NCI-H2029 (cell line): ENCODE measurements at regions not wholly inside any gene's neighbourhood (a gene's known extent, or its start where the extent isn't known, plus 50 kb on each side); places are given as distances from the start of the nearest gene placed in this dataset.
"Not testable (repeated sequence)": the region's sequence is repeated elsewhere in the genome, so short reads cannot be mapped to it uniquely, and the experiment has no call there.

ENCODE experiments used
- DNase-seq: peaks from one replicate; lab custom pipeline; 2025; lab: John Stamatoyannopoulos, UW

DNA sequence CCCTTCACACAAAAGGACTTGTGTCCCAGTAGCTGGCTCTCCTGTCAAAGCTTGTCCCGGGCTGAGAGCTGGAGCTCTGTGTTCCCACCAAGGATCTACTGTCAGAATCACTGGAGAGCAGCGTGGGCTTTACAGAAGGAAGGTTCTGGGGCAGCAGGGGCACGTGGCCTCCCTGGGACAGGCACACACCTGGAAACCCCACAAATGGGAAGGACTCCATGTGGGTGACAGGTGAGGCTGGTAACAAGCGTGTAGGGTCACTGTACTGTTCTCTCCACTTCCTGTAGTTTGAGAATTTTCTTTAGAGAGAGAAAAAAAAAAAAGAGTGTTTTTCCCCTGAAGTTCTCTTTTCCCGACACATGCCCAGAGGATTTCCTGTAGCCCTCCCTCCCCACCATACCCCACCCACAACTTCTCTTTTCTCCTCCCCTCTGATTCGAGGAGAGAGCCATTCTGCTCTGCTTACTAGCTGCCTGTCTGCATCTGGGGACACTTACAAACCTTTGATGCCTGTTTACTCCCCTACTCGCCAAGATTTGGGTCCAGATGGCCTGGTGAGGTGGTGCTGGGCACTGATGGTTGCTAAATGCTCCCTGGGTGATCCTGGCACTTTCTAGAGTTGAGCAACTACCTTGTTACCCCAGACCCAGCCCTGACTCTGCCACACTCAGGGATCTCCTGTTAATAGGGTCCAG is 84.1 kb upstream of the SIRPA start:
- DNase-seq: no peak

DNA sequence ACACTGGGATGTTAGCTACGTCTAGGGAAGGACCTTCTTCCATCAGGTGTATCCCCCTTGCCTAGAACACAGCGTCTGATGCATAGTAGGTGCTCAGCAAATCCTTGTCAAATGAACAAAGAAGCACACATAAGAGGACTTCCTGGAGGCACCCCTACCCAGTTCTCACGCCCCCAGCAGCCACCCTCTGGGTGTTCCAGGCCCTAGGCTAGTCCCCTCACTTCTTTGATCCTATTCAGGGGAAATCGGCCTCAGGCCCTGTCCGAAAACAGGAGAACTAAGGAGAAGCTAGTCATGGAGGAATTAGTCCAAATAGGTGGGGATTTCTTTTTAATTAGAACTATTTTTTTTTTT is 84.7 kb upstream of the SIRPA start:
- DNase-seq: no peak

DNA sequence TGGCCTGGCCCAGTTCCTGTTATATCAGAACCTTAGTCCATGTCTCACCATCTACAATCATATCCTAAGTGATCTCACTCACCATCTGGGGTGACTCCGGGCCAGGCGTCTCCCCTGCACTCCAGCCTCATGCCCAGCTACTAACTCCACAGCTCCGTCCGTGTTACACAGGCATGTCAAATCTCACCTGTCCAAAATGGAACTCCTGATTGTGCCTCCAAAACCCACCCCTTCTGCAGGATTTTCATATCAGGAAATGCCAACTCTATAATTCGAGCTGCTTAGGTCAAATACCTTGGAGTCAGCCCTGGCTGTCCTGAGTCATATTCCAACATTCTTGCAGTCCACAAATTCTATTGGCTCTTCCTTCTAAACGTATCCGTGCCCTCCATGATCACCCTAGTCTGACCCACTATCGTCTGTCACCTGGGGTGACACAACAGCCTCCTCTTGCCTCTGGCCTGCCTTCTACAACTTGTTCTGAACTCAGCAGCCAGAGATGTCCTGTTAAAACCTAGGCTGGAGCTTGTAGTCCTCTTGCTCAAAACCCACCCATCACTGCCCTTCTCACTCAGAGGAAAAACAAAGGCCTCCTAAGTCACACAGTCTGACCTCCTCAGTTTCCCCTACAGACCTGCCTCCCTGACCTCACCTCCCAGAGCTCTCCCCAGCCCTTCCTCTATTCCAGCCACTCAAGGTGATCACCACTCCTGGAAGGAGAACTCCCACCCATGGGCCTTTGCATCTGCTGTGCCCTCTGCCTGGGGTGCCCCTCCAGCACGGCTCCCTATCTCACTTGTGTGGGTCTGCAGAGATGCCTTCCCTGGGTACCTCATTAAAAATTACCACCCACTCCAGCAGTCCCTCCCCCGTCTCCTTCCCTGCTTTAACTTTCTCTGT is 85.3 kb upstream of the SIRPA start:
- DNase-seq: no peak

DNA sequence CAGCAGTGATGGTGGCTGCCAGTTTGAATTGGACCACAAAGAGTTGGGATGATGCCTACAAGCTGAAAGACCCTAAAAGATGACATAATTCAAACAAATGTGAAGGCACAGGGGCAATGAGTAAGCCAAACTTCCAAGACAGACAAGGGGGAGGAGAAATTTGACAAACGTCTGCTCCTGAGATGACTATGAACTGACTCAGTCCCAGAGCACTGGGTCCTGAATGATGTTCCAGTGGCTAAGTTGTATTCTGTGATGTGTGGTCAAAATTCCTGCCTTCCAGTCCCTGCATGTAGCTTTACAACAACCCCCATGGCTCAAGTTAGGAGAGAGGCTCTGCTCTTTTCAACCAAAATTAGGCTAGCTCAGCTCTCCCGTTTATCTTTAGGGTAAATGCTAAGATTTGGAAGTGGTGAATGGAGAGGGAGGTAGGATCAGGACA is 86.1 kb upstream of the SIRPA start:
- DNase-seq: no peak

DNA sequence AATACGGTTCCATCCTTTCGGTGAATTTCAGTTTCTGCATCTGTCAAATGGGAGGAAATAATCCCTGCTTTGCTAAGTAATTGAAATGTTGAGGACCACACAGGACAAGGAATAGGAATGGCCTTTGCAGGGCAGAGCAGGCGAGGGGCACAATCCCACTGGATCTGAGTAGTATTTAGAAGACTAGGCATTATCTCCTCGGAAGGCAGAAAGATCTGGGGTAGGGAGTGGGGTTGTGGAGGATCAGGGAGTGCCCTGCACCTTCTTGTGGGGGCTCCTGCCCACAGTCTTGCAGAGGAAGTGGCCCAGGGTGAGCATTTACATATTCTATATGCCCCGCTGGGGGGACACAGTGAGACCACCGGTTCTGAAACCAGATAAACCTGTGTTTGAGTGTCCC is 87.1 kb upstream of the SIRPA start:
- DNase-seq: no peak

DNA sequence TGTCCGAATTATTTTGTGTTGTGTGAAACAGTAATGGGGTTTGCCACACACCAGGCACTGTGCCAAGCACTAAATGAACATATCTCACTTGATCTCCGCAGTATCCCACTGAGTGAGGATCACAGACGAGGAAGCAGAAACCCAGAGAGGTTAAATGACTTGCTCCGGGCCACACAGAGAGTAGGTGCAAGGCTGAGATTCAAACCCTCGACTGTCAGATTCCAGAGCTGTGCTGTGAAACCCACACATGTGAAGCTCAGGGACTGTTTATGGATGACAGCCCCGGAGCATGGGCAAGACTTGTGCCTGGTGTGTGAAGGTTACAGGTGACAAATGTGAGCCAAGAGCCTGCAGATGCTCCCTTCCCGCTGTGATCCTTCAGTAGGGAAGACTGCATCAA is 87.8 kb upstream of the SIRPA start:
- DNase-seq: no peak

- DNase-seq: no peak
Measured at GRCh38 chr20:1806456-1806855, 88.8 kb upstream of the SIRPA start.

DNA sequence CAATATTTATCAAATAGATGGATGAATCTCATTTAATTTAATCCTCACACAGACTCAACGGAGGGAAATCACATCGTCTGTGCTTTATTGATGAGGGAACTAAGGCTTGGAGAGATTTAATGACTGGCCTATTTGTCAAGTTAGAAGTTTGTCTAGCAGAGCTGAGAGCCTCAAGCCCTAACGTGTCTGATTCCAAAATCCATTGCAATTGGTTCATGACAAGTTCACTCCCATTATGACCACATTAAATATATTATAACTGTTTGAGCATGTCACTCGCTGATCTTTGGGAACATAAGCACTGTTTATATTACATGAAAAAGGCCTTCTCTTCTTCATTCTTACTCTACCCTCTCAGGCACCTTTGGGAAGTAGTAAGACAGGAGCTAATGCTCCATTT is 89.4 kb upstream of the SIRPA start:
- DNase-seq: no peak

DNA sequence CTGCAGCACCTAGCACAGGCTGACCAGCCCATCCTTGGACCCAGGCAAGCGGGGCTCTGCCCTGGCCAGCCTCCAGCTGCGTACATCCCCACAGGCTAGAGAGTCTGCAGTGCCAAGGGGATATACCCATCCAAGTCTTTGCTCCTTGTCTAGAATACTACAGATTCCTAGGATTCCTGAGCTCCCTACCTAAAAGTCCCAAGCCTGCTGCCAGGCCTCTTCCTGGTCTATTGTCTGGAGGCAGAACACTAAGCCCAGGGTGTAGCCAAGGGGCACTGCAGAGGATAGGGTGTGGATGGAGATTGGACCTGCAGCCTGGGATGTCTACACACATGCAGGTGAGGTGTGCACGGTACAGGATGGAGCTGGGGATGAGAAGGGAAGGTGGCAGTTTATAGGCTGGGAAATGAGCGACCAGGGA is 90.0 kb upstream of the SIRPA start:
- no peak for DNase-seq

- no peak for DNase-seq
Measured at GRCh38 chr20:1804554-1804956, 90.7 kb upstream of the SIRPA start.

DNA sequence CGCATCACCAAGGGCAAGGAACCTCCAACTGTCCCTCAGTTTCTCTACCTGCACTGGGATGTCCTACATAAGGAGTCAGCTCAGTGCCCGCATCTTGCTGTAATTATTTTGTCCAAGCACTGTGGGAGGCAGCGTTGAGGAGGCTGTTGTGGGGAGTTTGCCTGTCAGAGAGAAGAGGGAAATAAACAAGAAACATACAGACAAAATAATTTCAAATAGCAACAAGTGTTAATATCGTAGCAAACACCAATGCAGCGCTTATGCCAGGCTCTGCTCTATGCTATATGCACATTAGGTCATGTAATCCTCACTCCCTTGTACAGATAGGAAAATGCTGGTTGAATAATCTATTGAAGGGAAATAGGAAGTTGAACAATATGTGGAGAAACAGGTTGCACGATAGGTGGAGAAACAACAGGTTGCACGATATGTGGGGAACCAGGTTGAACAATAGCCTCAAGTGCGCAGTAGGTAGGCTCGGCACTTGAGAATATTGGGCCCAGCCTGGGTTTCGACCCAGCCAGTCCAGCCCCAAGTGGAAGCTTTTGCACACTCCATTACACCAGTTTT is 91.2 kb upstream of the SIRPA start:
- no peak for DNase-seq

GRCh38 chr20:1803061-1803931 is 91.9 kb upstream of the SIRPA start:
- no peak for DNase-seq

GRCh38 chr20:1802385-1803060 is 92.7 kb upstream of the SIRPA start:
- no peak for DNase-seq

DNA sequence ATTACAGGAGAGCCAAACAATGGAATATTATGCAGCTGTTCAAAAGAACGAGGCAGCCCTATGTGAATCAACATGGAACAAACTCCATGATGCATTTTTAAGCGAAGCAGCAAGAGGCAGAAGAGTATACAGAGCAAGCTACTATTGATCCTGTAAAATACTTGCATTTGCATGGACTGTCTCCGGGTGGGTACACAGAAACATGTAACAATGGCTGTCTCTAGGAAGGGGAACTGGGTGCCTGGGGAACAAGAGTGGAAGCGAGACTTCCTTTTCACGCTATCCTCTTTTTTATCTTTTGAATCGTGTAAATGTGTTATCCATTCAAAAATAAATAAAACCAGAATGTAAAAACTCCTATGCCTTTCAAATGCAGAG is 93.3 kb upstream of the SIRPA start:
- no peak for DNase-seq

GRCh38 chr20:1801225-1801928 is 93.8 kb upstream of the SIRPA start:
- no peak for DNase-seq

- DNase-seq: no peak
Measured at GRCh38 chr20:1800777-1801176, 94.4 kb upstream of the SIRPA start.

DNA sequence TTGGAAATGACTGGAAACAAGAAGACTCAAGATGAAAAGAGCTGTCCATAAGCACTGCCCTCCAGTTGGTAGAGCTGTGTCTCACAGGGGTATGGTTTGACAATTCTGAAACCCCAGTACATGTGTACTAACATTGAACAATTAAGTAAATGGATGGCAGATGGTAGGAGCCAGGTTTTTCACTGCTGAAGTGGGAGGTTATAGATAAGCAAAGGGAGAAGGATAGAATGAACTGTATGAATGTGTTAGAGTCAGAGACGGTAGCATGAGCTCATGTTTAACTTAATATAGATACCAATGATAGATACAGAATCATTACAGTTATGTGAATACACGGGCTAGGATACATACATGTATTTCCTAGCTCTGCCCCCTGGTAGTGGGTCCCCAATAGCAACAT is 95.0 kb upstream of the SIRPA start:
- no peak for DNase-seq

GRCh38 chr20:1799746-1800145 is 95.5 kb upstream of the SIRPA start:
- not testable (repeated sequence) for DNase-seq

DNA sequence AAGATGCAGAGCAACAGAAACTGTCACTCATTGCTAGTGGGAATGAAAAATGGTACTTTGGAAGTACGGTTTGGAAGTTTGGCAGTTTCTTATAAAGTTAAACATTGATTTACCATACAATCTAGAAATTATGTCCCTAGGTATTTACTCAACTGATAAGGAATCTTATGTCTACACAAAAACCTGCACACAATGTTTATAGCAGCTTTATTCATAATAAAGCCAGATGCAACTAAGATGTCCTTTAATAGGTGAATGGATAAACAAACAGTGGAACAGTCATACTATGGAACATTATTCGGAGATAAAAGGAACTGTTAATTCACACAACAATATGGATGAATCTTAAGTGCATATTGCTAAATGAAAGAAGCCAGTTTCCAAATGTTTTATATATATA is 96.2 kb upstream of the SIRPA start:
- no peak for DNase-seq

- no peak for DNase-seq
Measured at GRCh38 chr20:1793821-1794220, 101.4 kb upstream of the SIRPA start.

GRCh38 chr20:1792274-1792673 is 102.9 kb upstream of the SIRPA start:
- no peak for DNase-seq
